Myocyte (in vitro differentiated cells): ENCODE measurements at regions not wholly inside any gene's neighbourhood (a gene's known extent, or its start where the extent isn't known, plus 50 kb on each side); places are given as distances from the start of the nearest gene placed in this dataset.
"Not testable (repeated sequence)": the region's sequence is repeated elsewhere in the genome, so short reads cannot be mapped to it uniquely, and the experiment has no call there.

Experiments used
- DNase-seq: peaks from one replicate; pipeline ENCODE4 v3.0.0-alpha.2; 2012; ENCODE audit warnings: low read depth

GRCh38 chr3:80366808-80367548, 599.2 kb upstream of the ROBO1 start:
- no peak for DNase-seq

- DNase-seq = no peak
These were observed 590.0 kb upstream of the ROBO1 start for GRCh38 chr3:80357761-80358160.

DNA sequence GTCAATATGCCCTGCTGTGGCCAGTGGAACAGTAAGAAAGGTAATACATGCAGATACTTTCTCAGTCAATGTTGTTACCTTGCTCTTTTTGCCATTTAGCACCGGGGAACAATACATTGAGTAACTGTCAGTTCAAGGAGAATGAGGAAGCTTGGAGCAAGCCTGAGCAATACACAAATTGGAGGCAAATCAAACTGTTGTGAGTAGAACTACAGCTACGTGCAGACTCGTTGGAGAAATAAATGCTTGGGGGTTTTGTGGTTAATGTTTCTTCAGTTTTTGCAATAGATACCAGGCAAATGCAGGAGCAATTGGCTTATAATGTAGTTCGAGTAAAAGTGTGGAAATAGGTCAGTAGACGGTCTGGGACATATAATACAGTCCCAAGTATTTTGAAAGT, 587.3 kb upstream of the ROBO1 start:
- DNase-seq = no peak

DNA sequence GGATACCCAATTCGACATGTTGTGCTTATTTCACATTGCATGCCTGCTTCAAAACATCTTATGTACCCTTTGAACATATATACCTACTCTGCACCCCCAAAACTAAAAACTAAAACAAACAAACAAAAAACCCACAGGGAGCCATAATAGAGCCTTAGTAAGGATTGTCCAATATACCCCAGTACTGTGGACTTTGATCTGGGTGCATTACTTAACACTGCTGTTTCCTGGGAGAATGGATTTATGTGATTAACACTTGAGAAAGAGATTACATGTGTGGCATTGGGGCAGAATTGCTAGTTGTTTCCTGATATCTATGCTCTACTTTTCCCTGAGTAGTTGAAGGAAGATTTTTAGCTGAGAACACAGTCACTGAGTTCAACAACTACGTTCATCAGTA, 583.4 kb upstream of the ROBO1 start:
- no peak for DNase-seq

GRCh38 chr3:80350771-80351170, 583.0 kb upstream of the ROBO1 start:
- no peak for DNase-seq

GRCh38 chr3:80338366-80338765, 570.6 kb upstream of the ROBO1 start:
- no peak for DNase-seq

- DNase-seq = no peak
These were observed 566.7 kb upstream of the ROBO1 start for GRCh38 chr3:80334534-80334933.

DNA sequence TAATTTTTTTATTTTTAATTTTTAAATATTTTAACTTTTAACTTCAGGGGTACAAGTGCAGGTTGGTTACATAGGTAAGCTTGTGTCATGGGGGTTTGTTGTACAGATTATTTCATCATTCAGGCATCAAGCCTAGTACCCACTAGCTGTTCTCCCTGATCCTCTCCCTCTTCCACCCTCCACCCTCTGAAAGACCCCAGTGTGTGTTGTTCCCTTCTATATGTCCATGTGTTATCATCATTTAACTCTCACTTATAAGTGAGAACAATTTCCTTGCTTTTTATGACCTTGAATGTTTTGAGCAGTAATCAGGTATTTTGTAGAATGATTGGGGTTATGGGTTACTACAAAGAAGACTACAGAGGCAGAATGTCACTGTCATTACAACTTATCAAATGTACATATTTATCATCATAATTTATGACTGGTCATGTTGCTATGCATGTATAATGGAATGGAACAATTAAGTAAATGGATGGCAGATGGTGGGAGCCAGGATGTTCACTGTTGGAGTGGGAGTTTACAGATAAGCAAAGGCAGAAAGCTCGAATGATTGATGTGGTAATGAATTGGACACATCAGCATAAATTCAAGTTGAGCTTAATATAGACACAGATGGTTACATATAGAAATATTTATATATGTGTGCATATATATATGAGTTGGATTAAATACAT, 563.8 kb upstream of the ROBO1 start:
- no peak for DNase-seq

- DNase-seq = not testable (repeated sequence)
These were observed 546.7 kb upstream of the ROBO1 start for GRCh38 chr3:80314541-80314940.

GRCh38 chr3:80308637-80309036, 540.8 kb upstream of the ROBO1 start:
- DNase-seq = no peak

DNA sequence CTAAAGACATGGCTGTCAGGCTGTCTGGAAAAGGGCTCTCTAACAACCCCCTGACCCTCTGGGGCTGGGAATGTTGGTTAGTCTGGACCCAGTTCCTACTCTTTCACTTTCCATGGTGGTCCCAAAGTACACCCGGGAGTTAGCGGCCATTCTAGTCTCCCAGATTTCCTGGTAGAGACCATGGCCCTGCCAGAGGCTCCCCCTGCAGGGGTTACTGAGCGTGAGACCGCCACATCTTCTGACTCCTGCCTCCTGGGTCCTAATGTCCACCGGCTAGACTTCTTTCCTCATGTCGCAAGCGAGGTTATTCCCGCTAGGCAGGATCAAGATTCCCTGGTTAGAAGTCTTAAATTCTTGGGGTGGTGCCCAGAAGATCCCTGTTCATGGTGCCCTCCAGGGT, 540.0 kb upstream of the ROBO1 start:
- no peak for DNase-seq

DNA sequence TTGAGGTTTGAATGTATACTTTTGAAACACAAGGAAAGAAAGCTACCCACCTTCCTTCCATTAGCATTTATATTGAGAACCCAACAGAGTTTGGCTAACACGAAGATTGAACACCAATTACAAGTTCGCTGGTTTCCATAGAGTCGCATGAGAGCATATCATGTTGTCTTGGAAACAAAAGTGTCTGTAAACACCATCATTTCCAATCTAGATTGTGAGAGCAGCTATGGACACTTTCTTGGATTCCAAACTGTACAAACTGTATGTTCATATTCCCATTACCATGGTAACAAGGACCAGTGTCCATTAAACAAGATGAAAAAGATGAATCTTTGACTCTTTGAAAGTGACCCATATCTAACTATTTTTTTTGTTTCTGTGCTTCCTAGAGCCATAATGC, 529.9 kb upstream of the ROBO1 start:
- DNase-seq = no peak

GRCh38 chr3:80285388-80285787, 517.6 kb upstream of the ROBO1 start:
- DNase-seq = peak; percentile 24

DNA sequence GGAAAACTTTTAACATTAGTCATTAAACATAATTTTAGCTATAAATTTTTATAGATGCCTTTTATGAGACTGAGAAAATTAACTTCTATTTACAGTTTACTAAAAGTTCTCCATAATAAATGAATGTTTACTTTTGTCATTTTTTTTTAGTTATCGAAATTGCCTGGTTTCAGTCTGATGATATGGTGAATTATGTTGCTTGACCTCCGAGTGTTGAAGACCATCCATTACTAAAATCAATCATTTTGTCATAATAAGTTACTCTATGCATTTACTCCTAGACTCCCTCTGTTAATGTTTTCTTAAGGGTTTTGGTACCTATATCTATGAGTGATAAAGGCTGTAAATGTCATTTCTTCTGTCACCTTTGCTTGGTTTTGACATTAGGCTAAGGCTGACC, 516.0 kb upstream of the ROBO1 start:
- no peak for DNase-seq

- DNase-seq = no peak
These were observed 510.3 kb upstream of the ROBO1 start for GRCh38 chr3:80278056-80278455.

DNA sequence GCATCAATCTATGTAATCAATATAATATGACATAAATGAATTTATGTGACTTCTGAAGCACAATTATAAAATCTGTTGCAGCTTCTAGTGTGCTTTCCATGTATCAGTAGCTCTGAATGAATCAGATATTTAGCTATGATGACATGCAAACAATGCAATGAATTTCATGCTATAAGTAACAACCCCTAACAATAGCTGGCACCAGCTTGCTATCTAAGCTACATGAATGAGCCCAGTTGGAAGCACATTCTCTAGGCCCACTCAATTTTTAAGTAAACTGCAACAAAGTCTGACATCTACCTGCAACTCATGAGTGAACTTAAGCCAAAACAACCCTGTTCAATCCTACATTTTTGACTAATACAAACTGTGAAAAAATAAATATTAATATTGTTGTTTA, 507.3 kb upstream of the ROBO1 start:
- no peak for DNase-seq

GRCh38 chr3:80263260-80263659, 495.5 kb upstream of the ROBO1 start:
- no peak for DNase-seq

DNA sequence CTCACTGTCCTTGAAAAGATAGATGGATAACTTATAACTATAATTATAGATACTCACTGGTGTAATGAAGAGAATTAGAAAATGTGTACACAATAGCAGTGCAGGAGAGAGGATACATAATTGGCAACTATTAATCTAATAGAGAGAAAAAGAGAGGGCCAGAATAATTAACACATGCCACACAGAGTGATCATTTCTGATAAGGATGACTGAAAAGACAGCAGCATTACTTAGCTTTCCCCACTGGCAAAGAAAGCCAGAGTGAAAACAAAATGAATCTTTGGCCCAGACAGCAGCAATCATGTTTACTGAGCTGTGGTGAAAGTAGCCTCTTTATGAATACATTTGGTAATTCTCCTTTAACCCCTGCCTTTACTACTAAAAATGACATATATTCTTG, 493.3 kb upstream of the ROBO1 start:
- DNase-seq = no peak

DNA sequence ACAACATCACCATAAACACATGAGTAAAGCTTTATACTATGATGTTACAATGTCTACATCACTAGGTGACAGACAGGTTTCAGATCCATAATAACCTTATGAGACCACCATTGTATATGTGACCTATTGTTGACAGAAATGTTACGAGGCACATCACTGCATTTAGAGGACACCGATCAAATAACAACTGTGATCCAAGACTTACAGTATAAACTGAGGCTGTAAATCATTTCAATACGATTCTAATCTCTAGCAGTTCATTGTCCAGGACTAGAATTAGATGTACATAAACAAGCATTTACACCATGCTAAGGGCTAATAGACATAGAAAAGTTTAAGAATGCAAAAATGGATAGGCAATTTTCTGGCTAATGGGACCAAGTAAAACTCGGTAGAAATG, 491.9 kb upstream of the ROBO1 start:
- no peak for DNase-seq

DNA sequence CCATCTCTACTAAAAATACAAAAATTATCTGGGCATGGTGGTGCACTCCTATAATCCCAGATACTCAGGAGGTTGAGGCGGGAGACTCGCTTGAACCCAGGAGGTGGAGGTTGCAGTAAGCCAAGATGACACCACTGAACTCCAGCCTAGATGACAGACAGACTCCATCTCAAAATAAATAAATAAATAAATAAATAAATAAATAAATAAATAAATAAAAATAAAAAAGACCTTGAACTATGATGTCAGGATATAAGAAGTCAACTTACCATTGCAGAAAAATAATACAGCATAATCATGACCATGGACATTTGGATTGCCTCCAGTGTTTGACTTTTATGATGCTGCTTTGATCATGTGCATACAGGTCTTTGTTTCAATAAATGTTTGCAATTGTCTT, 484.3 kb upstream of the ROBO1 start:
- DNase-seq = no peak

- no peak for DNase-seq
These were observed 480.0 kb upstream of the ROBO1 start for GRCh38 chr3:80247766-80248165.

DNA sequence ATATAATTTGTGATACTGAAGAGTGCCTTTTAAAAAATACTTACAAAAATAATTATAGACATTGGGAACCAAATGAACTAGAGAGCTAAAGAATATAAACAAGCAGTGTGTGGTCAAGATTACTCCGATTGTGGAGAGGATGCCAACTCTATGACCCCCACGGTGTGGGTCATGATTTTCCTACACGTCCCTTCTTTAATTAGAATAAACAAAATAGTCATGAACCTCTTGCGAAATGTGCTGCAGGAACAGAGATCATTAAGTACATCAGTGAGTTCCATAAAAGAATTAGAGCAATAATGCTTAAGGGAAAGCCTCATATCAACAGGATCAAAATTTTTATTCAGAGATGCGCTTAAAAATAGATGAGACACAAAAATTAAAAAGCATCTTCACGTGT, 476.6 kb upstream of the ROBO1 start:
- DNase-seq = no peak

GRCh38 chr3:80241791-80242190, 474.0 kb upstream of the ROBO1 start:
- no peak for DNase-seq
